ENCODE measurements at regions not wholly inside any gene's neighbourhood (a gene's known extent, or its start where the extent isn't known, plus 50 kb on each side); places are given as distances from the start of the nearest gene placed in this dataset.

GRCh38 chr16:87048038-87048729, 269.0 kb downstream of the C16orf95 start:
- no peak for TF ChIP-seq NR1H2 (CRISPR knock-in tag; IDR thresholded peaks at IDR 0.05)
- TF ChIP-seq, protein P1, sequence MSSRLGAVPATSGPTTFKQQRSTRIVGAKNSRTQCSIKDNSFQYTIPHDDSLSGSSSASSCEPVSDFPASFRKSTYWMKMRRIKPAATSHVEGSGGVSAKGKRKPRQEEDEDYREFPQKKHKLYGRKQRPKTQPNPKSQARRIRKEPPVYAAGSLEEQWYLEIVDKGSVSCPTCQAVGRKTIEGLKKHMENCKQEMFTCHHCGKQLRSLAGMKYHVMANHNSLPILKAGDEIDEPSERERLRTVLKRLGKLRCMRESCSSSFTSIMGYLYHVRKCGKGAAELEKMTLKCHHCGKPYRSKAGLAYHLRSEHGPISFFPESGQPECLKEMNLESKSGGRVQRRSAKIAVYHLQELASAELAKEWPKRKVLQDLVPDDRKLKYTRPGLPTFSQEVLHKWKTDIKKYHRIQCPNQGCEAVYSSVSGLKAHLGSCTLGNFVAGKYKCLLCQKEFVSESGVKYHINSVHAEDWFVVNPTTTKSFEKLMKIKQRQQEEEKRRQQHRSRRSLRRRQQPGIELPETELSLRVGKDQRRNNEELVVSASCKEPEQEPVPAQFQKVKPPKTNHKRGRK (CRISPR knock-in tag; IDR thresholded peaks at IDR 0.05; ENCODE audit: borderline replicate concordance) = no peak
- TF ChIP-seq FOXP1 (CRISPR knock-in tag; IDR thresholded peaks at IDR 0.05; ENCODE audit: borderline replicate concordance) = no peak
- TF ChIP-seq CBFB (CRISPR knock-in tag; IDR thresholded peaks at IDR 0.05; ENCODE audit: low read depth) = no peak
- TF ChIP-seq, protein P2, sequence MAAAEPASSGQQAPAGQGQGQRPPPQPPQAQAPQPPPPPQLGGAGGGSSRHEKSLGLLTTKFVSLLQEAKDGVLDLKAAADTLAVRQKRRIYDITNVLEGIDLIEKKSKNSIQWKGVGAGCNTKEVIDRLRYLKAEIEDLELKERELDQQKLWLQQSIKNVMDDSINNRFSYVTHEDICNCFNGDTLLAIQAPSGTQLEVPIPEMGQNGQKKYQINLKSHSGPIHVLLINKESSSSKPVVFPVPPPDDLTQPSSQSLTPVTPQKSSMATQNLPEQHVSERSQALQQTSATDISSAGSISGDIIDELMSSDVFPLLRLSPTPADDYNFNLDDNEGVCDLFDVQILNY (CRISPR knock-in tag; IDR thresholded peaks at IDR 0.05) = no peak
- TF ChIP-seq ESRRA (CRISPR knock-in tag; IDR thresholded peaks at IDR 0.05; ENCODE audit: borderline replicate concordance) = no peak
- no peak for TF ChIP-seq HMGA2 (CRISPR knock-in tag; IDR thresholded peaks at IDR 0.05)
- TF ChIP-seq E2F1 (CRISPR knock-in tag; IDR thresholded peaks at IDR 0.05) = no peak
